ENCODE measurements at regions not wholly inside any gene's neighbourhood (a gene's known extent, or its start where the extent isn't known, plus 50 kb on each side); places are given as distances from the start of the nearest gene placed in this dataset.
A peak's percentile ranks its signal among the peaks of the same experiment; 100 is the strongest.
"Not testable (repeated sequence)": the region's sequence is repeated elsewhere in the genome, so short reads cannot be mapped to it uniquely, and the experiment has no call there.

DNA sequence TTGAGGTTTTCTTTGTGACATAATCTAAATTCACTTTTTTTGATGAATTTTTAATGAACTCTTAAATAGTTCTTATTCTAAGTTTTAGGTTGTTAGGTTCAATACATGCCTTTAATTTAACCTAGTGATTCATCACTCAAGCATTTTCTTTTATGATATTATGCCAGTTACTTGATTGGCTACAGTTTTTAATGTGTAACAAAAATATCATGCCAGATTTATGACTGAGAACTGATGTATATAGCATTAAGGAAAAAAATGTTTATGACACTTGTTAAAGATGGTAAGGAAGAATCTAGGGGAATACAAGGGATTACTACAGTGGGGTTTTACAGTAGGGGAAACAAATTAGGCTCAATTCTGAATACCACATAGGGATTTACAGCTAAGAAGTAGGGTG lies 103.1 kb downstream of the VGLL3 start:
- Histone ChIP-seq H3K4me3 (ENCODE audit: low read length) (no peak overlapping the region), H3K27ac (ENCODE audit: low read length) (no peak overlapping the region), H3K4me1 (ENCODE audit: control insufficient read depth, insufficient read depth, low read length) (no peaks in the 10 kb centered on the region), H3K36me3 (ENCODE audit: control insufficient read depth, insufficient read depth, low read length) (no peaks in the 10 kb centered on the region), H3K9me3 (ENCODE audit: control insufficient read depth, insufficient read depth, low read length) (no peaks in the 10 kb centered on the region), H3K27me3 (ENCODE audit: control insufficient read depth, insufficient read depth, low read length) (no peaks in the 10 kb centered on the region)
- no peak for DNase-seq (ENCODE audit: low read depth, low spot score)

DNA sequence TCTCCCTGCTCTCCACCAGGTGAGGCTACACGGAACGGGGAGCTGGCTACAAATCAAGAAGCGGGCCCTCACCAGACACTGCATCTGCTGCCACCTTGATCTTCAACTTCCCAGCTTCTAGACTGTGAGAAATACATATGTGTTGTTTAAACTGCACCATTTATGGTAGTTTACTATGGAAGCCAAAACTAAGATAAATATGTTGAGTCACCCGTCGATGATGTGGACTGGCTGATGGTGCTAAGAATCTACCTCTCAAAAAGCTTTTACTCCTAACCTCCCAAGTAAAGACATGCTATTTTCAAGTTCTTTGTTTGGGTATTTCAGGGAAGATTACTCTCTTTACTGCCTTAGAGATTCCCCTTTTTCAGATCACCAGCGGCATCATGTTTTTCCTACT lies 110.9 kb downstream of the VGLL3 start:
- Histone ChIP-seq H3K27me3 (ENCODE audit: control insufficient read depth, insufficient read depth, low read length) (no peaks in the 10 kb centered on the region), H3K27ac (ENCODE audit: low read length) (no peak overlapping the region), H3K4me1 (ENCODE audit: control insufficient read depth, insufficient read depth, low read length) (no peaks in the 10 kb centered on the region), H3K36me3 (ENCODE audit: control insufficient read depth, insufficient read depth, low read length) (no peaks in the 10 kb centered on the region), H3K4me3 (ENCODE audit: low read length) (no peak overlapping the region), H3K9me3 (ENCODE audit: control insufficient read depth, insufficient read depth, low read length) (no peaks in the 10 kb centered on the region)
- no CpG with 5 or more reads among the region's 6 CpGs for WGBS (ENCODE audit: insufficient coverage, insufficient read length)
- DNase-seq (ENCODE audit: low read depth, low spot score) = no peak

DNA sequence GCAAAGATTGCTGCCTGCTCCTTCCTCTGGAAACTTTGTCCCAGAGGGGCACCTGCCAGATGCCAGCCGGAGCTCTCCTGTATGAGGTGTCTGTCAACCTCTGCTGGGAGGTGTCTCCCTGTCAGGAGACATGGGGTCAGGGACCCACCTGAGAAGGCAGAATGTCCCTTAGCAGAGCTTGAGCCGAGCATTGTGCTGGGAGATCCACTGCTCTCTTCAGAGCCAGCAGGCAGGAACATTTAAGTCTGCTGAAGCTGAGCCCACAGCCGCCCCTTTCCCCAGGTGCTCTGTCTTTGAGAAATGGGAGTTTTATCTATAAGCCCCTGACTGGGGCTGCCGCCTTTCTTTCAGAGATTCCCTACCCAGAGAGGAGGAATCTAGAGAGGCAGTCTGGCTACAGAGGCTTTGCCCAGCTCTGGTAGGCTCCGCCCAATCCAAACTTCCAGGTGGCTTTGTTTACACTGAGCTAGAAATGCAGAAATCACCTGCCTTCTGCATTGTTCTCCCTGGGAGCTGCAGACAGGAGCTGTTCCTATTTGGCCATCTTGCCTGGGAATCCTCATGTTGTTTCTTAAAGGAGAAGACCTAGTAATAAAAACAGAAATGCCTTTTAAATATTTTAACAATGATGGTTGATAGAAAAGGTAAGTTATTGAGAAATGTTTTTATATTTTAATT lies 114.3 kb downstream of the VGLL3 start:
- not testable (repeated sequence) for H3K4me1 ChIP-seq (ENCODE audit: control insufficient read depth, insufficient read depth, low read length); H3K27me3 ChIP-seq (ENCODE audit: control insufficient read depth, insufficient read depth, low read length); H3K27ac ChIP-seq (ENCODE audit: low read length); H3K9me3 ChIP-seq (ENCODE audit: control insufficient read depth, insufficient read depth, low read length); H3K36me3 ChIP-seq (ENCODE audit: control insufficient read depth, insufficient read depth, low read length); H3K4me3 ChIP-seq (ENCODE audit: low read length)
- DNase-seq (ENCODE audit: low read depth, low spot score) = peak; percentile 84
- WGBS (ENCODE audit: insufficient coverage, insufficient read length) = no CpG with 5 or more reads among the region's 5 CpGs

DNA sequence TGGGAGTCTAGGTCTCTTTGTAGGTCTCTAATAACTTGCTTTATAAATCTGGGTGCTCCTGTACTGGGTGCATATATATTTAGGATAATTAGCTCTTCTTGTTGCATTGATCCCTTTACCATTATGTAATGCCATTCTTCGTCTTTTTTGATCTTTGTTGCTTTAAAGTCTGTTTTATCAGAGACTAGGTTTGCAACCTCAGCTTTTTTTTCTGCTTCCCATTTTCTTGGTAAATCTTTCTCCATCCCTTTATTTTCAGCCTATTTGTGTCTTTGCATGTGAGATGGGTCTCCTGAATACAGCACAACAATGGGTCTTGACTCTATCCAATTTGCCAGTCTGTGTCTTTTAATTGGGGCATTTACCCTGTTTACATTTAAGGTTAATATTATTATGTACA lies 116.2 kb downstream of the VGLL3 start:
- not testable (repeated sequence) for H3K4me3 ChIP-seq (ENCODE audit: low read length); H3K27me3 ChIP-seq (ENCODE audit: control insufficient read depth, insufficient read depth, low read length); H3K36me3 ChIP-seq (ENCODE audit: control insufficient read depth, insufficient read depth, low read length); DNase-seq (ENCODE audit: low read depth, low spot score); H3K9me3 ChIP-seq (ENCODE audit: control insufficient read depth, insufficient read depth, low read length); H3K4me1 ChIP-seq (ENCODE audit: control insufficient read depth, insufficient read depth, low read length); H3K27ac ChIP-seq (ENCODE audit: low read length)
- no CpG with 5 or more reads among the region's 1 CpG for WGBS (ENCODE audit: insufficient coverage, insufficient read length)

DNA sequence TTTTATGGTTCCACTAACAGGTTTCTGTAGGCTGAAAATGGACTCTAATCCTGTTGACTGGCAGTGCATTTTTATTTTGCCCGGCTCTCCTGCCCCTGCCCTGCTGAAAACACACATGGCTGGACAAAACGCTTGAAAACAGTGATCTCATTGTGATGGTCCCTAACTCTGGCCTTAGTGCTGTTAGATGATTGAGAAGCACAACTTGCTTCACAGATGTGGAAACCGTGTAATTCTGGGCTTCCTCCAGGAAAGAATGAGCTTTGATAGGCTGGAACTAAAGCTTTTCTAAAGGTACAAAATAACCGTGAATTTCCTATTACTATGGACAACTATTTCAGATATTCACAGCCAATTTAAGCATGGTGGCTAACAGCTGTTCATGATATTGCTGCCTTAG lies 121.4 kb downstream of the VGLL3 start:
- Histone ChIP-seq H3K4me1 (ENCODE audit: control insufficient read depth, insufficient read depth, low read length) (no peaks in the 10 kb centered on the region), H3K27ac (ENCODE audit: low read length) (no peak overlapping the region), H3K36me3 (ENCODE audit: control insufficient read depth, insufficient read depth, low read length) (no peaks in the 10 kb centered on the region), H3K9me3 (ENCODE audit: control insufficient read depth, insufficient read depth, low read length) (no peaks in the 10 kb centered on the region), H3K4me3 (ENCODE audit: low read length) (no peak overlapping the region), H3K27me3 (ENCODE audit: control insufficient read depth, insufficient read depth, low read length) (no peaks in the 10 kb centered on the region)
- no peak for DNase-seq (ENCODE audit: low read depth, low spot score)
- WGBS (ENCODE audit: insufficient coverage, insufficient read length) = no CpG with 5 or more reads among the region's 4 CpGs

DNA sequence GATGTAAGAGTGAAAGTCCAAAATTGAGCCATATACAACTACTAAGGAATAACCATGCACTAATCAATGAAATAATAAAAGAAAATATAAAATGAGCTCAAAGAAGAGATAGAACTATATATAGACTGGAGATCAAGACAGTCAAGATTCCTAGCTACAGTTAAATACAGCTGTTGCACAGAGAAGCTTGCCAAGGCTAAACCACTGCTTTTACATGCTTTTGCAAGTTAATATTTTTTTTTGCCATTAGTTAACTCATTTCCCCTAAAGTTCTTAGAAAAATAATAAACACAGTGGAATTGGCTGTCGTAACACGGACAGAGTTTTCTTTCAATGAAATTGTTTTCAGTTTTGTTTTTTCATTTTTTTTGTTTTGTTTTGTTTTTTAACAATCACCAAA lies 123.0 kb downstream of the VGLL3 start:
- H3K4me3 ChIP-seq (ENCODE audit: low read length) = no peak overlapping the region
- no peak overlapping the region for H3K27ac ChIP-seq (ENCODE audit: low read length)
- no CpG with 5 or more reads among the region's 2 CpGs for whole genome bisulfite sequencing (ENCODE audit: insufficient coverage, insufficient read length)
- no peaks in the 10 kb centered on the region for H3K36me3 ChIP-seq (ENCODE audit: control insufficient read depth, insufficient read depth, low read length)
- H3K4me1 ChIP-seq (ENCODE audit: control insufficient read depth, insufficient read depth, low read length) = no peaks in the 10 kb centered on the region
- no peaks in the 10 kb centered on the region for H3K27me3 ChIP-seq (ENCODE audit: control insufficient read depth, insufficient read depth, low read length)
- H3K9me3 ChIP-seq (ENCODE audit: control insufficient read depth, insufficient read depth, low read length) = no peaks in the 10 kb centered on the region
- DNase-seq (ENCODE audit: low read depth, low spot score) = no peak

DNA sequence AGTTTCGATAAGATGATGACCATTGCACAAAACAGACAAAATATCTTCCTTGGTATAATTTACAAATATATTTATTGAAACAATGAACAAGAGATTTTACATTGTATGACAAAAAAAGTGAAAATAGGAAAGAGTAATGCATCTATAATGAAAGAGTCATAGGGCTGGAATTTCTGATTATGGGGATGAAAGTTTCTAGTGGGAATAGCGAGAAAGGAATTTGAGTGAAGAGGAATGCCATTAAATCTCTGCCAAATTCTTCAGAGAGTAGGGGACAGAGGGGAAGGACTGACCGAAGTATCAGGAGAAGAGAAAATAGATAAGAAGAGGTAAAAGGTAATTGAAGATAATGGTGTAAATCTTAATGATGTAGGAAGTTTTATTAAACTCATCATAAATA lies 125.4 kb downstream of the VGLL3 start:
- no peak for DNase-seq (ENCODE audit: low read depth, low spot score)
- 100% methylated on average over 2 of the region's 3 CpGs for WGBS (ENCODE audit: insufficient coverage, insufficient read length)
- no peaks in the 10 kb centered on the region for H3K4me1 ChIP-seq (ENCODE audit: control insufficient read depth, insufficient read depth, low read length)
- H3K9me3 ChIP-seq (ENCODE audit: control insufficient read depth, insufficient read depth, low read length) = no peaks in the 10 kb centered on the region
- no peaks in the 10 kb centered on the region for H3K36me3 ChIP-seq (ENCODE audit: control insufficient read depth, insufficient read depth, low read length)
- no peak overlapping the region for H3K27ac ChIP-seq (ENCODE audit: low read length)
- no peaks in the 10 kb centered on the region for H3K27me3 ChIP-seq (ENCODE audit: control insufficient read depth, insufficient read depth, low read length)
- no peak overlapping the region for H3K4me3 ChIP-seq (ENCODE audit: low read length)

DNA sequence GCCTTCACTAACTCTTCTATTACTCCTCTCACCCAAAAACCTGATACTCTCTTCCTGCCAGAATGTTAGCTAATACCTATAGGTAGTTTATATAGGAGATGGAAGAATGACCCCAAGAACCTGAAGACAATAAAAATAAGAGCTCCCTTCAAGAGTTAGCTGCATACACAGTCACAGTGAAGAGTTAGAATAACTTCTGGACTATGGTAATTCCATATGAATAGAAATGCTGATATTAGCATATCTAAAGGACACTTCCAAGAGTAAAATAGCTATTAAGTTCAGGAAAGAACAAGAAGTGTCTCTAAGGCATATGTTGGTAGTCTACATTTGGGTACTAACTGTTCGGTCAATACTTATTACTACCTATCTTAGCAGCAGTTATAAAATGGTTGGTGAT lies 134.2 kb downstream of the VGLL3 start:
- WGBS (ENCODE audit: insufficient coverage, insufficient read length) = no CpG with 5 or more reads among the region's 1 CpG
- Histone ChIP-seq H3K4me3 (ENCODE audit: low read length) (no peak overlapping the region), H3K9me3 (ENCODE audit: control insufficient read depth, insufficient read depth, low read length) (no peaks in the 10 kb centered on the region), H3K4me1 (ENCODE audit: control insufficient read depth, insufficient read depth, low read length) (no peaks in the 10 kb centered on the region), H3K27me3 (ENCODE audit: control insufficient read depth, insufficient read depth, low read length) (no peaks in the 10 kb centered on the region), H3K36me3 (ENCODE audit: control insufficient read depth, insufficient read depth, low read length) (no peaks in the 10 kb centered on the region), H3K27ac (ENCODE audit: low read length) (no peak overlapping the region)
- no peak for DNase-seq (ENCODE audit: low read depth, low spot score)

DNA sequence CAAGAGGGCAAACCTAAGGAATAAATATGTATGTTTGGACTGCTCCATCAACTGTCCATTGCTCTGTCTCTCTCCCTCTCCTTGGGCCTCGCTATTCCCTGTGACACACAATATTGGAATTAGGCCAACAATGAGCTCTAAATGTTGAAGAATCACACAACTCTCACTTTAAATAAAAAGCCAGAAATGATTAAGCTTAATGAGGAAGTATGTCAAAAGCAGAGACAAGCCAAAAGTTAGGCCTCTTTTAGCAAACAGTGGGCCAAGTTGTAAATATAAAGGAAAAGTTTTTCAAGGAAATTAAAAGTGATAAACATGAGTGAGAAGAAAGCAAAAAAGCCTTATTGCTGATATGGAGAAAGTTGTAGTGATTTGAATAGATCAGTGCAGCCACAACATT lies 141.0 kb downstream of the VGLL3 start:
- WGBS (ENCODE audit: insufficient coverage, insufficient read length) = no CpG with 5 or more reads among the region's 1 CpG
- Histone ChIP-seq H3K4me3 (ENCODE audit: low read length) (no peak overlapping the region), H3K27me3 (ENCODE audit: control insufficient read depth, insufficient read depth, low read length) (no peaks in the 10 kb centered on the region), H3K36me3 (ENCODE audit: control insufficient read depth, insufficient read depth, low read length) (no peaks in the 10 kb centered on the region), H3K4me1 (ENCODE audit: control insufficient read depth, insufficient read depth, low read length) (no peaks in the 10 kb centered on the region), H3K9me3 (ENCODE audit: control insufficient read depth, insufficient read depth, low read length) (no peaks in the 10 kb centered on the region), H3K27ac (ENCODE audit: low read length) (no peak overlapping the region)
- no peak for DNase-seq (ENCODE audit: low read depth, low spot score)

DNA sequence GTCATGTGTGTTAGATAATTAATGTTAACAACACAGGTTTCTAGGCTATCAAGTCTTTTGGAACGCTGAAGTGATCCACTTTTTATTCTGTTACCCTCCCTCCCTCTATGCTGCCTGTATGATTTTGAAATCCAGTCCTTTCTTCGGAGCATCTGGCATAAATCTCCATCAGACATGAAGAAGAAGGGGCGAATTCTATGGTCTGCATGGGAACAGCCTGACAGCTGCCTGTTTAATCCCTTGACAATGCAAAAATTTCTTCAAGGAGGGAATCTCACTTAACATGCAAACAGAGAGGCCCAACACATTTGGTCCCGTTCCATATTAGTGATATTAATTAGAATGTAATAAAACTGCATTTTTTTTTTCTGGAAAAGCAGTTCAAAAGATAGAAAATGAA lies 145.2 kb downstream of the VGLL3 start:
- no CpG with 5 or more reads among the region's 4 CpGs for WGBS (ENCODE audit: insufficient coverage, insufficient read length)
- Histone ChIP-seq H3K36me3 (ENCODE audit: control insufficient read depth, insufficient read depth, low read length) (no peaks in the 10 kb centered on the region), H3K27me3 (ENCODE audit: control insufficient read depth, insufficient read depth, low read length) (no peaks in the 10 kb centered on the region), H3K4me3 (ENCODE audit: low read length) (no peak overlapping the region), H3K4me1 (ENCODE audit: control insufficient read depth, insufficient read depth, low read length) (no peaks in the 10 kb centered on the region), H3K27ac (ENCODE audit: low read length) (no peak overlapping the region), H3K9me3 (ENCODE audit: control insufficient read depth, insufficient read depth, low read length) (no peaks in the 10 kb centered on the region)
- DNase-seq (ENCODE audit: low read depth, low spot score) = no peak

DNA sequence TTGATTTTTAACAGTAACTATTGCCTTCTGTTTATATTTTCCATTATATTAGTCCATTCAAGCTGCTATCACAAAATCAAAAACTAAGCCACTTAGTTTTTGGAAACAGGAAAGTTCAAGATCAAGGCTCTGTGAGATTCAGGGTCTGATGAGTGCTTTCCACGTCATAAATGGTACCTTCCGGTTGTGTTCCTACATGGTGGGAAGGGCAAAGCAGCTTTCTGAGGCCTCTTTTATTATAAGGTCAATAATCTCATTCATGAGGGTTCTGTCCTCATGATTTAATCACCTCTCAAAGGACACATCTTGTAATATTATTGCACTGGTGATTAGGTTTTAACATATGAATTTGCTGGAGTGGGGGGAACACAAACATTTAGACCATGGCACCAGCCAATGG lies 152.0 kb downstream of the VGLL3 start:
- Histone ChIP-seq H3K9me3 (ENCODE audit: control insufficient read depth, insufficient read depth, low read length) (no peaks in the 10 kb centered on the region), H3K27me3 (ENCODE audit: control insufficient read depth, insufficient read depth, low read length) (no peaks in the 10 kb centered on the region), H3K4me1 (ENCODE audit: control insufficient read depth, insufficient read depth, low read length) (no peaks in the 10 kb centered on the region), H3K36me3 (ENCODE audit: control insufficient read depth, insufficient read depth, low read length) (no peaks in the 10 kb centered on the region), H3K27ac (ENCODE audit: low read length) (no peak overlapping the region), H3K4me3 (ENCODE audit: low read length) (no peak overlapping the region)
- WGBS (ENCODE audit: insufficient coverage, insufficient read length) = no CpG with 5 or more reads among the region's 2 CpGs
- no peak for DNase-seq (ENCODE audit: low read depth, low spot score)
